Middle frontal gyrus (tissue), 1 donor: ENCODE measurements at regions not wholly inside any gene's neighbourhood (a gene's known extent, or its start where the extent isn't known, plus 50 kb on each side); places are given as distances from the start of the nearest gene placed in this dataset.
"Not testable (repeated sequence)": the region's sequence is repeated elsewhere in the genome, so short reads cannot be mapped to it uniquely, and the experiment has no call there.

Experiments
- DNase-seq: peaks from one replicate; pipeline ENCODE4 v3.0.0-alpha.2; 2015; ENCODE audit warnings: low spot score; ENCODE audit errors: extremely low spot score

- DNase-seq, result no peak
These were observed 253.5 kb downstream of the SEC61B start for GRCh38 chr9:99475401-99476065.

- no peak for DNase-seq
These were observed 256.5 kb downstream of the SEC61B start for GRCh38 chr9:99478469-99479027.

GRCh38 chr9:99479929-99480328 is 257.8 kb downstream of the SEC61B start:
- no peak for DNase-seq

GRCh38 chr9:99485459-99485858 is 263.4 kb downstream of the SEC61B start:
- no peak for DNase-seq

- DNase-seq, result no peak
These were observed 264.6 kb downstream of the SEC61B start for GRCh38 chr9:99486684-99487083.

GRCh38 chr9:99488131-99489059 is 266.3 kb downstream of the SEC61B start:
- DNase-seq, result no peak

- DNase-seq, result no peak
These were observed 267.0 kb downstream of the SEC61B start for GRCh38 chr9:99489060-99489413.

- no peak for DNase-seq
These were observed 268.6 kb downstream of the SEC61B start for GRCh38 chr9:99490729-99491128.

GRCh38 chr9:99491408-99492158 is 269.5 kb downstream of the SEC61B start:
- no peak for DNase-seq

- no peak for DNase-seq
These were observed 275.6 kb downstream of the SEC61B start for GRCh38 chr9:99497641-99498040.

- DNase-seq, result not testable (repeated sequence)
These were observed 276.9 kb downstream of the SEC61B start for GRCh38 chr9:99498979-99499378.

- DNase-seq, result no peak
These were observed 283.9 kb downstream of the SEC61B start for GRCh38 chr9:99505936-99506335.

GRCh38 chr9:99506747-99507348 is 284.8 kb downstream of the SEC61B start:
- DNase-seq, result no peak

GRCh38 chr9:99509065-99509745 is 287.1 kb downstream of the SEC61B start:
- no peak for DNase-seq

GRCh38 chr9:99509900-99510535 is 287.9 kb downstream of the SEC61B start:
- DNase-seq, result no peak

GRCh38 chr9:99511723-99512122 is 289.6 kb downstream of the SEC61B start:
- DNase-seq, result no peak

GRCh38 chr9:99513441-99514112 is 291.5 kb downstream of the SEC61B start:
- DNase-seq, result no peak

- no peak for DNase-seq
These were observed 293.0 kb downstream of the SEC61B start for GRCh38 chr9:99515093-99515492.

- DNase-seq, result no peak
These were observed 294.0 kb downstream of the SEC61B start for GRCh38 chr9:99515895-99516656.
